HG03439 (cell line): ENCODE measurements at regions not wholly inside any gene's neighbourhood (a gene's known extent, or its start where the extent isn't known, plus 50 kb on each side); places are given as distances from the start of the nearest gene placed in this dataset.

Experiments used
- ATAC-seq: cut with Tn5 transposase; IDR thresholded peaks from one replicate; pipeline ENCODE4 v1.9.1; 2021; ENCODE audit warnings: mild to moderate bottlenecking, moderate library complexity; ENCODE audit not compliant: unreplicated experiment

- no peak for ATAC-seq
Observed at GRCh38 chr12:102601621-102602020, 121.3 kb upstream of the IGF1 start.

- no peak for ATAC-seq
Observed at GRCh38 chr12:102596687-102597086, 116.3 kb upstream of the IGF1 start.

- no peak for ATAC-seq
Observed at GRCh38 chr12:102596031-102596430, 115.7 kb upstream of the IGF1 start.

GRCh38 chr12:102595315-102595714, 115.0 kb upstream of the IGF1 start:
- no peak for ATAC-seq

- no peak for ATAC-seq
Observed at GRCh38 chr12:102593134-102593533, 112.8 kb upstream of the IGF1 start.

GRCh38 chr12:102592134-102592533, 111.8 kb upstream of the IGF1 start:
- no peak for ATAC-seq

- ATAC-seq: no peak
Observed at GRCh38 chr12:102573237-102573636, 92.9 kb upstream of the IGF1 start.

GRCh38 chr12:102571889-102572288, 91.5 kb upstream of the IGF1 start:
- ATAC-seq: no peak

- no peak for ATAC-seq
Observed at GRCh38 chr12:102570256-102570655, 89.9 kb upstream of the IGF1 start.

- no peak for ATAC-seq
Observed at GRCh38 chr12:102569803-102570202, 89.4 kb upstream of the IGF1 start.

- ATAC-seq: no peak
Observed at GRCh38 chr12:102568276-102568675, 87.9 kb upstream of the IGF1 start.

GRCh38 chr12:102567031-102567985, 86.9 kb upstream of the IGF1 start:
- ATAC-seq: no peak

GRCh38 chr12:102565555-102565954, 85.2 kb upstream of the IGF1 start:
- ATAC-seq: no peak

- no peak for ATAC-seq
Observed at GRCh38 chr12:102564026-102564425, 83.7 kb upstream of the IGF1 start.

- no peak for ATAC-seq
Observed at GRCh38 chr12:102562836-102563425, 82.6 kb upstream of the IGF1 start.

GRCh38 chr12:102551186-102551585, 70.8 kb upstream of the IGF1 start:
- ATAC-seq: no peak

GRCh38 chr12:102549691-102550090, 69.3 kb upstream of the IGF1 start:
- ATAC-seq: no peak

GRCh38 chr12:102548543-102548942, 68.2 kb upstream of the IGF1 start:
- ATAC-seq: no peak

- no peak for ATAC-seq
Observed at GRCh38 chr12:102543494-102544485, 63.4 kb upstream of the IGF1 start.

GRCh38 chr12:102542816-102543440, 62.6 kb upstream of the IGF1 start:
- ATAC-seq: no peak
